SK-N-SH treated with all-trans-retinoic acid at 6 μM for 48 hours (cell line): ENCODE measurements at regions not wholly inside any gene's neighbourhood (a gene's known extent, or its start where the extent isn't known, plus 50 kb on each side); places are given as distances from the start of the nearest gene placed in this dataset.
"Not testable (repeated sequence)": the region's sequence is repeated elsewhere in the genome, so short reads cannot be mapped to it uniquely, and the experiment has no call there.

Experiments
- ATAC-seq: fragments of 200-7000 bp; cut with Tn5 transposase; 3 replicates; pipeline ENCODE4 v1.9.1; 2020; ENCODE audit warnings: mild to moderate bottlenecking, moderate library complexity
- ARNTL ChIP-seq: fragments of 450-650 bp; formaldehyde crosslinking; IDR thresholded peaks from 2 replicates; pipeline ENCODE4 v1.5.0; 2020; ENCODE audit warnings: low read depth, mild to moderate bottlenecking, moderate library complexity, borderline replicate concordance
- BACH2 ChIP-seq: fragments of 250-450 bp; sonication (Bioruptor Pico); IDR thresholded peaks from 2 replicates; pipeline ENCODE4 v1.9.0; 2021; ENCODE audit warnings: mild to moderate bottlenecking, borderline replicate concordance
- CSDC2 ChIP-seq: fragments of 250-450 bp; sonication (Bioruptor Pico); IDR thresholded peaks from 2 replicates; pipeline ENCODE4 v1.5.0; 2020; ENCODE audit warnings: mild to moderate bottlenecking, moderate library complexity
- ESRRG ChIP-seq: fragments of 250-450 bp; sonication (Bioruptor Pico); IDR thresholded peaks from 2 replicates; pipeline ENCODE4 v1.6.1; 2021; ENCODE audit warnings: mild to moderate bottlenecking
- ISL1 ChIP-seq: fragments of 250-450 bp; sonication (Bioruptor Pico); IDR thresholded peaks from 2 replicates; pipeline ENCODE4 v2.1.2; 2022; ENCODE audit warnings: mild to moderate bottlenecking, moderate library complexity
- PATZ1 ChIP-seq: fragments of 250-450 bp; sonication (Bioruptor Pico); IDR thresholded peaks from 2 replicates; pipeline ENCODE4 v1.8.0; 2020; ENCODE audit warnings: mild to moderate bottlenecking, moderate library complexity, borderline replicate concordance
- POU6F1 ChIP-seq: fragments of 250-450 bp; sonication (Bioruptor Pico); IDR thresholded peaks from 2 replicates; pipeline ENCODE4 v1.8.0; 2021; ENCODE audit warnings: low read depth, mild to moderate bottlenecking, moderate library complexity, borderline replicate concordance
- PPARA ChIP-seq: fragments of 250-450 bp; sonication (Bioruptor Pico); IDR thresholded peaks from 2 replicates; pipeline ENCODE4 v1.5.0; 2020; ENCODE audit warnings: mild to moderate bottlenecking, borderline replicate concordance
- RARB ChIP-seq: fragments of 250-450 bp; sonication (Bioruptor Pico); IDR thresholded peaks from 2 replicates; pipeline ENCODE4 v1.8.0; 2021; ENCODE audit warnings: mild to moderate bottlenecking, moderate library complexity
- SNAI2 ChIP-seq: fragments of 250-450 bp; sonication (Bioruptor Pico); IDR thresholded peaks from 2 replicates; pipeline ENCODE4 v1.5.0; 2020; ENCODE audit warnings: mild to moderate bottlenecking, moderate library complexity
- TCF4 ChIP-seq: fragments of 250-450 bp; sonication (Bioruptor Pico); IDR thresholded peaks from 2 replicates; pipeline ENCODE4 v1.8.0; 2021; ENCODE audit warnings: mild to moderate bottlenecking, moderate library complexity, borderline replicate concordance
- TOX ChIP-seq: fragments of 250-450 bp; sonication (Bioruptor Pico); IDR thresholded peaks from 2 replicates; pipeline ENCODE4 v1.8.0; 2021; ENCODE audit warnings: mild to moderate bottlenecking, moderate library complexity, borderline replicate concordance
- ZFP30 ChIP-seq: fragments of 450-650 bp; formaldehyde crosslinking; IDR thresholded peaks from 2 replicates; pipeline ENCODE4 v1.5.0; 2022; ENCODE audit warnings: mild to moderate bottlenecking, moderate library complexity
- ZNF565 ChIP-seq: fragments of 450-650 bp; formaldehyde crosslinking; conservative IDR thresholded peaks from 2 replicates; pipeline ENCODE4 v1.5.0; 2020; ENCODE audit warnings: low read depth, mild to moderate bottlenecking, moderate library complexity
- ZNF70 ChIP-seq: fragments of 450-650 bp; formaldehyde crosslinking; IDR thresholded peaks from 2 replicates; pipeline ENCODE4 v1.5.0; 2020; ENCODE audit warnings: mild to moderate bottlenecking, moderate library complexity
- ZNF8 ChIP-seq: fragments of 450-650 bp; formaldehyde crosslinking; IDR thresholded peaks from 2 replicates; pipeline ENCODE4 v1.5.0; 2020; ENCODE audit warnings: mild to moderate bottlenecking, moderate library complexity
- TF ChIP-seq, protein P1 (sequence below): fragments of 250-450 bp; sonication (Bioruptor Pico); IDR thresholded peaks from 2 replicates; pipeline ENCODE4 v1.5.0; 2020; ENCODE audit warnings: mild to moderate bottlenecking, moderate library complexity

DNA sequence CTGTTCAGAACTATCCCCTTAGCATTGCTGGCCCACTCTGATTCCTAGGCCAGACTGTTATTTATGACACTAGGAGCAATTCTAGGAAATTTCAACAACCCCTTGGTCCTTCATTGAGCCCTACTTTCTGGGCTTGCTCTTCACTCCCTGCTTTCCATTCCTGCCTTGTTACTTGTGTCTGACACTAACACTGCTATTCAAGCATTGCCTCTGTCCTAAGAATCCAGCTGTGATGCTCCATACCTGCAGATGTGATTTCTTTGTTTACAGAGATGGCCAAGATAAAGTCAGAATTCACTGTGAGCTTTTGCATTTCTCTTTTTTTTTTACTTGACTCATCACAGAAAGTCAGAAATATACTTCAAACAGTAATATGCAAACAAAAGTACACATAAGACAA, 377.2 kb upstream of the GOT2 start (continued):
- TF ChIP-seq PATZ1 (CRISPR knock-in tag) (no peak), PPARA (CRISPR knock-in tag) (no peak), POU6F1 (CRISPR knock-in tag) (no peak), ESRRG (CRISPR knock-in tag) (no peak), ISL1 (CRISPR knock-in tag) (no peak)

- no peak for TF ChIP-seq ARNTL (CRISPR knock-in tag)
- TF ChIP-seq BACH2 (CRISPR knock-in tag): no peak
- TF ChIP-seq TOX (CRISPR knock-in tag): no peak
- TF ChIP-seq ZNF8: no peak
- TF ChIP-seq ISL1 (CRISPR knock-in tag): no peak
- ATAC-seq: no peak
Observed at GRCh38 chr16:59108374-59108773, 374.3 kb upstream of the GOT2 start.

DNA sequence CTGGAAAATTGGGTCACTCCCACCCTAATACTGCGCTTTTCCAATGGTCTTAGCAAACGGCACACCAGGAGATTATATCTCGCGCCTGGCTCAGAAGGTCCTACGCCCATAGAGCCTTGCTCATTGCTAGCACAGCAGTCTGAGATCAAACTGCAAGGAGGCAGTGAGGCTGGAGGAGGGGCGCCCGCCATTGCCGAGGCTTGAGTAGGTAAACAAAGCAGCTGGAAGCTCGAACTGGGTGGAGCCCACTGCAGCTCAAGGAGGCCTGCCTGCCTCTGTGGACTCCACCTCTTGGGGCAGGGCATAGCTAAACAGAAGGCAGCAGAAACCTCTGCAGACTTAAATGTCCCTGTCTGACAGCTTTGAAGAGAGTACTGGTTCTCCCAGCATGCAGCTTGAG, 362.6 kb upstream of the GOT2 start:
- not testable (repeated sequence) for ATAC-seq

DNA sequence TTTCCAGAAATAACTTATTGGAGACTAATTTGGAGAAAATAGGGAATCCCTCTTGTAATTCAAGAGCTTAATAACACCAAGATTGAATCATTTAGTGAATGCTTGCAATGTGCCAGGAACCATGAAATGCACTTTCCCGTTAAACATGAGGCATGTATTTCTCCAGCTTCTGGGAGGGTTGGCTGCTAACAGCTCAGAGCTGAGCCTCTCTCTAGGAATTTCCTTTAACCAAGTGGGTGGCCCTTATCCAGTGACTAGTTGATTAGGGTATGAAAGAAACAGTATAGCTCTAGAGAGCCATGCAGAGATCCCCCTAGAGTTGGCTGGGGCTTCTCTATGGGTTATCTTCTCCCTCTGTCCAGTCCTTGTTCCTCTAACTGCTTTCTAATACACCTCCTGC, 356.4 kb upstream of the GOT2 start:
- TF ChIP-seq ARNTL (CRISPR knock-in tag): no peak
- no peak for TF ChIP-seq ISL1 (CRISPR knock-in tag)
- TF ChIP-seq, protein P1, sequence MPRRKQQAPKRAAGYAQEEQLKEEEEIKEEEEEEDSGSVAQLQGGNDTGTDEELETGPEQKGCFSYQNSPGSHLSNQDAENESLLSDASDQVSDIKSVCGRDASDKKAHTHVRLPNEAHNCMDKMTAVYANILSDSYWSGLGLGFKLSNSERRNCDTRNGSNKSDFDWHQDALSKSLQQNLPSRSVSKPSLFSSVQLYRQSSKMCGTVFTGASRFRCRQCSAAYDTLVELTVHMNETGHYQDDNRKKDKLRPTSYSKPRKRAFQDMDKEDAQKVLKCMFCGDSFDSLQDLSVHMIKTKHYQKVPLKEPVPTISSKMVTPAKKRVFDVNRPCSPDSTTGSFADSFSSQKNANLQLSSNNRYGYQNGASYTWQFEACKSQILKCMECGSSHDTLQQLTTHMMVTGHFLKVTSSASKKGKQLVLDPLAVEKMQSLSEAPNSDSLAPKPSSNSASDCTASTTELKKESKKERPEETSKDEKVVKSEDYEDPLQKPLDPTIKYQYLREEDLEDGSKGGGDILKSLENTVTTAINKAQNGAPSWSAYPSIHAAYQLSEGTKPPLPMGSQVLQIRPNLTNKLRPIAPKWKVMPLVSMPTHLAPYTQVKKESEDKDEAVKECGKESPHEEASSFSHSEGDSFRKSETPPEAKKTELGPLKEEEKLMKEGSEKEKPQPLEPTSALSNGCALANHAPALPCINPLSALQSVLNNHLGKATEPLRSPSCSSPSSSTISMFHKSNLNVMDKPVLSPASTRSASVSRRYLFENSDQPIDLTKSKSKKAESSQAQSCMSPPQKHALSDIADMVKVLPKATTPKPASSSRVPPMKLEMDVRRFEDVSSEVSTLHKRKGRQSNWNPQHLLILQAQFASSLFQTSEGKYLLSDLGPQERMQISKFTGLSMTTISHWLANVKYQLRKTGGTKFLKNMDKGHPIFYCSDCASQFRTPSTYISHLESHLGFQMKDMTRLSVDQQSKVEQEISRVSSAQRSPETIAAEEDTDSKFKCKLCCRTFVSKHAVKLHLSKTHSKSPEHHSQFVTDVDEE: no peak
- no peak for TF ChIP-seq PATZ1 (CRISPR knock-in tag)
- no peak for TF ChIP-seq ZNF565 (CRISPR knock-in tag)
- no peak for TF ChIP-seq ZFP30 (CRISPR knock-in tag)
- TF ChIP-seq RARB (CRISPR knock-in tag): no peak
- no peak for TF ChIP-seq SNAI2 (CRISPR knock-in tag)
- TF ChIP-seq ZNF70 (CRISPR knock-in tag): no peak
- TF ChIP-seq, all 23 proteins: peak for 0
- ATAC-seq: no peak

- TF ChIP-seq SNAI2 (CRISPR knock-in tag): no peak
- TF ChIP-seq ZNF8: no peak
- no peak for TF ChIP-seq RARB (CRISPR knock-in tag)
- no peak for TF ChIP-seq CSDC2
- ATAC-seq: no peak
Observed at GRCh38 chr16:59088431-59088830, 354.3 kb upstream of the GOT2 start.

DNA sequence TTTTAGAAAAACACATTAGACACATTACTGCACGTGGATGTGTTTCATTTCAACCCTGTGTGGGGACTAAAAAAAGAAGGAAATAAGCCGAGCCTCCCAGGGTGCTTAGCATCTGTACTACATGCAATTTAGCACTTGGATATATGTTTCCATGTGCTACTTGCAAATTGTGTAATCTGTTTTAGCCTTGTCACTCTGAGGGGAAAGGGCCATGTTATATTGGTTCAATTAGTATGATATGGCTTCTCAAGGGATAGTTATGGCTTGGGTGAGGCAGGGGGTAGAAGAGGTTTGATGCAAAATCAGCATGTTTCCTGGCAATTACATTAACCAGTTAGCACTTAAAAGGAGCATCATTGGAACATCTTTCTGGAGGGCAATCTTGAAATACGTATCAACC, 353.5 kb upstream of the GOT2 start:
- ATAC-seq: no peak
- TF ChIP-seq ZFP30 (CRISPR knock-in tag): no peak
- no peak for TF ChIP-seq TCF4
- TF ChIP-seq TOX (CRISPR knock-in tag): no peak
- TF ChIP-seq ZNF565 (CRISPR knock-in tag): no peak
- TF ChIP-seq, protein P1: no peak
- TF ChIP-seq POU6F1 (CRISPR knock-in tag): no peak
- TF ChIP-seq ARNTL (CRISPR knock-in tag): no peak
- no peak for TF ChIP-seq PPARA (CRISPR knock-in tag)
